Hematopoietic multipotent progenitor cell treated with erythropoietin and hydrocortisone succinate and interleukin-3 and kit ligand, for 17 days (in vitro differentiated cells): ENCODE measurements at regions not wholly inside any gene's neighbourhood (a gene's known extent, or its start where the extent isn't known, plus 50 kb on each side); places are given as distances from the start of the nearest gene placed in this dataset.
"Not testable (repeated sequence)": the region's sequence is repeated elsewhere in the genome, so short reads cannot be mapped to it uniquely, and the experiment has no call there.

ENCODE experiments used
- DNase-seq: peaks from one replicate; pipeline ENCODE4 v3.0.0-alpha.2; 2015; ENCODE audit warnings: low spot score

DNA sequence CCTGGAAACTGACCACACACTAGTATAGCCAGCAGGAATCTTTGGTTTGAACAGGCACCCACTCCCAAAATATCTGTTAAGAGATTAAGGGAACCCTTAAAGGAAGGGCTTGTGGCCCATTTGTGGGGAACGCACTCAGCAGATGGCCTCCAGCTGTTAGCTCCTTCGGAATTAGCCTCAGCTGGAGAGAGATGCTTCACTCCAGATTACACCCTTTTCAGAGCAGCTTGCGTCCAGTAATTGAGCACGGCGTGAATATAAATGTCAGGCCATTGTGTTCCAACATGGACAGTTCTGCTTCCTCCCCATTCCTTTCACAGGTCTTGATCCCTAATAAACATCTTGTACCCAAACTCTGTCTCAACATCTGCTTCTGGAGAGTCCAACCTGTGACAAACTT, 397.8 kb downstream of the SEC23A start:
- DNase-seq = no peak

DNA sequence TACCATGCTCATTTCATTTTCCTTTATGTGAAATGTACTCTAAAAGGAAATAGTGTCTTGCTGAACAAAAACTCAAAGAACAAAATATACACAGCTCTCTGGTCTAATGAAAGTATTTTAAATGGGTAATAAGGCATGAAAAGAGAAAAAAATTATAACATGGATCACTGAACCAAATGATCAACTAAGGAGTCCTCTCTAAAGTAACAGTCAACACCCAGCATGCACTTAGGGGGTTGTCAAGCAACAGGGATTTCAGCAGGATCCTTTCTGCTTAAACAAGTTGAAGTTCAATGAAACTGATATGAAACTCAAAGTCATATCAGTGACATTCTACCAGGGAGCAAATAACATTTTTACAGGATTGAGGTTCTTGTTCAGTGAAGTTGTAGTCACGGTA, 398.8 kb downstream of the SEC23A start:
- DNase-seq = no peak

DNA sequence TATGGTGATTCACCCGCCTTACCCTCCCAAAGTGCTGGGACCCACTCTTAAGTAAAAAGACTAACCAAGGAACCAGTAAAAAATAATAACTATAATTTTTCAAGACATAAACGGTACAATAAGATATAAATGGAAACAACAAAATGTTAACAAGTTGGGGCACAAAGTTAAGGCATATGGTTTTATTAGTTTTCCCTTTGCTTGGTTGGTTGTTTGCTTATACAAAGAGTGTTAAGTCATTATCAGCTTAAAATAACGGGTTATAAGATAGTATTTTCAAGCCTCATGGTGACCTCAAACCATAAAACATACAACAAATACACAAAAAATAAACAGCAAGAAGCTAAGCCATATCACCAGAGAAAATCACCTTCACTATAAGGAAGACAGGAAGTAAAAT, 406.1 kb downstream of the SEC23A start:
- DNase-seq = no peak

DNA sequence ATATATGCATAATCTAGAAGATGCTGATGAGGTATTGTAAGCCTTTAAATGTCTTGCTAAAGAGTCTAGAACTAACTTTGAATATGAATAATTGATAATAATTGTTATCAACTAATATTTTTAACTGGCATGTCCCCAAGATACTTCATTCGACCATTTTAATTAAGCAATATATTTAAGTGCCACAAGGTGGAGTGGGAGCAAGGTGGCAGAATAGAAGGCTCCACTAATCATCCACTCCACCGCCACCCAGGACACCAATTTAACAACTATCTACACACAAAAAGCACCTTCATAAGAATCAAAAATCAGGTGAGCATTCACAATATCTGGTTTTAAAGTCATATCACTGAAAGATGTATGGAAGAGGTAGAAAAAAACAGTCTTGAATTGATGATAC, 409.6 kb downstream of the SEC23A start:
- DNase-seq = no peak

DNA sequence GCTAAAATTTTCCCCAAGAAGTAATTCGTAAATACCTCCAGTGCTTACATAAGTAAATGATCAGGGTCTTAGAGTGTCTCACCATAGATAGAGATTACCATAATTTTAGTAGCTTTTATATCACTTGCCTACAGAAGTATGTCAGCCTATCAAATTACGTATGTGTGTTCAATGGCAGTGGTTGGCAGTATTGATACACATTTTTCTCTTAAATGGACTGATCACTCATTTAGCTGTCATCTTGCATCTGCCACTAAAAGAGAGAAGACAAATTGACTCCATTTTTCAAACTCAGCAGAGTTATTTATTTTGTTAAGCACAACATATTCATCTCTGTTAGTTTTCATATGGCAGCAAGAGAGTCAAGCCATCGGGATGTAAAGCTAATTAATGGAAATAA, 413.1 kb upstream of the CLEC14A start:
- no peak for DNase-seq

DNA sequence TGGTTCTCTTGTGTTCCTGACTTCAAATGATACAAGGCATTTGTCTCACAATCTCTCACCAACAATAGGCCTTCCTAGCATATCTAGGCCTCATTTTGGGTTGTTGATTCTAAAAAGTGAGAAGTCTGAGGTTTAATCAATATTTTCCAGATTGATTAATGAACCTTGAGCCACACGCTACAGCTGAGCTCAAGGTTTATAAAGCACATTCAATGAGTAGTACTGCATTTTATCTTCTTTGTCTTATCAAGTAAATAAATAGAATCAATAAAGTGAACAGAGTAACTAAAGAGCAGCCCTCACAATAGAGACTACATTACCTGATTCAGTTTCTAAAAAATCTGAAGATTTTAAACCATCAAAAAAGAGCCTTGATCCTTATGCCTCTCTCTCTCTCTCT, 407.5 kb upstream of the CLEC14A start:
- DNase-seq = no peak

DNA sequence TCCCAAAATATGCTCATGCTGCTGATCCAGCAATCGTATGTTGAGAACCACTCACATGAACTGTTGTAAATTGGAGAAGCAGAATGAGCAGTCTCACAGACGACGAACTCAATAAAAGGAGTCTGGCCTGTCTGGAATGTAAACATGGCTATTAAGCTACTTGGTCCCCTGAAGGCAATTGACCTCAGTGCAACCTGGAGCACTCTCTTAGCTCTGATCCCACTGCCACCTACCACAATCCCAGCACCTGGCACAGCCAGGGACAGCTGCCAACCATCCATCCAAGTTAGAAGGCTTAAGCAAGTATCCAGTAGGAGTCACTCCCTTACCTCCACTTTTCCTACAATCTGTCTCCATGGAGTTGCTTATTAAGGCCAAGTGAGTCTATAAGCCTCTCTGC, 406.9 kb upstream of the CLEC14A start:
- no peak for DNase-seq

DNA sequence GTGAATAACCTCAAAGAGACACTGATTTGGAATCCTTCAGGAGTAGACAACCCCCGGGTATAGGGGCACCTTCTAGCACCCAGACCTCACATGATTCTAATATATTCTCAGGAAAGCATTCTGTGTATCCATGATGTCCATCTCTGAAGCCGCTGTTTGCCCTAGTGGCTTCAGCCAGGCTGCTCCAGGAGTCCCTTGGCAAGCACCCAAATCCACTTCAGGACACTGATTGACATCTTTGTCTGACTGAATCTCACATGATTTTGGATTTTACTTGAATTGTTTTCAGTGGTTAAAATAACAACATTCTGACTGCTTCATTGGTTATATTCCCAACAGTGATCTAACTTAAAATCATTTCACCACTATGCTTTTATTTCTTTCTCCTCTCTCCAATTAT, 390.5 kb upstream of the CLEC14A start:
- DNase-seq = no peak

DNA sequence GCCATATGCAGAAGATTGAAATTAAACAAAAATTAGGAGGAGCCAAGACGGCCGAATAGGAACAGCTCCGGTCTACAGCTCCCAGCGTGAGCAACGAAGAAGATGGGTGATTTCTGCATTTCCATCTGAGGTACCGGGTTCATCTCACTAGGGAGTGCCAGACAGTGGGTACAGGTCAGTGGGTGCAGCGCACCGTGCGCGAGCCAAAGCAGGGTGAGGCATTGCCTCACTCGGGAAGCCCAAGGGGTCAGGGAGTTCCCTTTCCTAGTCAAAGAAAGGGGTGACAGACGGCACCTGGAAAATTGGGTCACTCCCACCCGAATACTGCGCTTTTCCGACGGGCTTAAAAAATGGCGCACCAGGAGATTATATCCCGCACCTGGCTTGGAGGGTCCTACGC, 379.0 kb upstream of the CLEC14A start:
- not testable (repeated sequence) for DNase-seq

DNA sequence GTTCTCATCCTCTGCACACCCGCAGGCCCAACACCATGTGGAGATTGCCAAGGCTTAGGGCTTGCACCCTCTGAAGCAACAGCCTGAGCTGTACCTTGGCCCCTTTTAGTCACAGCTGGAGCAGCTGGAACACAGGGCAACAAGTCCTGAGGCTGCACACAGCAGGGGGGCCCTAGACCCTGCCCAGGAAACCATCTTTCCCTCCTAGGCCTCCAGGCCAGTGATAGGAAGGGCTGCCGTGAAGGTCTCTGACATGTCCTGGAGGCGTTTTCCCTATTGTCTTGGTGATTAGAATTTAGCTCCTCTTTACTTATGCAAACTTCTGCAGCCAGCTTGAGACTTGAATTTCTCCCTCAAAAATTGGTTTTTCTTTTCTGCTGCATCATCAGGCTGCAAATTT, 373.5 kb upstream of the CLEC14A start:
- no peak for DNase-seq

DNA sequence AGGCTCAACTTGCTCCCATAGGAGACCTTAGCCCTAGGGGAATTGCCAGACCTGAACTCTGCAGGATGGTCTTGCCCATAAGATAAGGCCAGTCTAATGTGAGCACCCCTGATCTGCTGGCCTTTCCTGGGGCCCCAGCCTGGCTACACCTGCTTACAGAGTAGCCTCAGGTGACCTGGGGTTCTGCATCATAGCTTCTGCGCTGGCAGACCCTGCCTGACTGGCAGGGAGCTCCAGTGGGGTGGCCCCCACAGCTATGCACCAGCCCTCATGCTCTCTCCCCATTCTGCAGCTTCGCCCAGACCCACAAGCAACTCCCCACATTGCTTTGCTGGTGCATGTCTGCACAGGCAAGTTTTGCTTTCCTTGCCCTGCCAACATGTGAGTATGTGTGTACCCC, 371.3 kb upstream of the CLEC14A start:
- DNase-seq = no peak

DNA sequence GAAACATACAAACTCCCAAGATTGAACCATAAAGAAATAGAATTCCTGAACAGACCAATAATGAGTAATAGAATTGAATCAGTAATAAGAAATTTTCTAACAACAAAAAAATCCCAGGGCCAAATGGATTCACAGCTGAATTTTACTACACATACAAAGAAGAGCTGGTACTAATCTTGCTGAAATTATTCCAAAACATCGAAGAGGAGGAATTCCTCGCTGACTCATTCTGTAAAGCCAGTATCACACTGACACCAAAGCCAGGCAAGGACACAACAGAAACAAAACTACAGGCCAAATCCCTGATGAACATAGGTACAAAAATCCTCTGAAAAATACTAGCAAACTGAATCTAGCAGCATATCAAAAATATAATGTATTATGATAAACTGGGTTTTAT, 367.8 kb upstream of the CLEC14A start:
- no peak for DNase-seq

DNA sequence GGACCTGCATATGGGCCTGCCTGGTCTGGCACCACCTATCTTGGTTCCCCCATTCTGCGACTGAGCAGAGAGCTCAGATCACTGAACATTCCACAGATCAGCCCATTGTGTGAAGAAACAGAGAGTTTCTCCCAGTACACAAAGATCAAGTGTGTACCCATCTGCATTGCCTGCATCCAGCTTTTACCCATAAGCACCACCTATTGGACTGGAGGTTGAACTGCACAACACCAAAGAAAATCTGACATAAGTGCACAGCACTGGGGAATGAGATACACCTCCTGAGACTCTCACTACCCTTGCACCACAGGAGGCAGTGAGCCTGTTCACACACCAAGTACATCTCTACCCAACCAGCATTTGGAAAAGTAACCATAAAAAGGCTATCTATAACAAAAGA, 362.6 kb upstream of the CLEC14A start:
- DNase-seq = no peak

DNA sequence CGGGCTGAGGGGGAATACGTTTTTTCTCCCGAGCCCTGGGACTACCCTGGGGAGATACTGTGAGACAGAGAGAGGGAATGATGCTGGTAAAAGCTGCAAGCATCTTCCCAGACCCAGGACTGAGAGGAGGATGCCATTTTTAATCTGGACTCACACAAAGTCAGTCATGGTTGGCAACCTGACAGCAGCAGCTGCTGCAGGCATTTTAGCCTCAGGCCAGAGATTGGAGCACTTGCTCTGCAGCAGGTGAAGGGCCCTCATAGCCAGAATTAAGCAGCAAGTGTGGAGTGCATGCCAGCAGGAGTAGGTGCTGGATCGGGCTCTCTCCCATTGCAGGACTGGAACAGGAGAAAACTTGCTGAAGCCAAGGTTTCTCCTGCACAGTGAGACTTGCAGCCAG, 361.1 kb upstream of the CLEC14A start:
- DNase-seq = no peak

DNA sequence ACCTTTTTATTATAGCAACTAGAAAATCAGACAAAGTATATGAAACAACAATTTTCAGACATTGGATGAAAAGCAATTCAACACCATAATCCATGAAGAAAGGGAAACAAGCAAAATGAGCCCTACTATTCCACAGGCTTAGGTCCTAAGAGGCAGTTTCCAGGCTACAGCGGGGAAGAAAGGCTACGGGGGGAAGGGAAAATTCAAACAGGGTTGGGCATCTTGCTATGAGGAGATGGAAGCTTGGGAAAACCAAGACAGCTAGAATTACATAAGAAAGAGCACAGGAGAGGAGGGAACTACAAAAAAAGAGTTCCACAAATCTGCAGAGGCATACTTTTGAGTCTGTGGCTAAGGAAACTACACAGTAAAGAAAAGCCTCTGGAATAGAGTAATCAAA, 356.0 kb upstream of the CLEC14A start:
- DNase-seq = no peak

DNA sequence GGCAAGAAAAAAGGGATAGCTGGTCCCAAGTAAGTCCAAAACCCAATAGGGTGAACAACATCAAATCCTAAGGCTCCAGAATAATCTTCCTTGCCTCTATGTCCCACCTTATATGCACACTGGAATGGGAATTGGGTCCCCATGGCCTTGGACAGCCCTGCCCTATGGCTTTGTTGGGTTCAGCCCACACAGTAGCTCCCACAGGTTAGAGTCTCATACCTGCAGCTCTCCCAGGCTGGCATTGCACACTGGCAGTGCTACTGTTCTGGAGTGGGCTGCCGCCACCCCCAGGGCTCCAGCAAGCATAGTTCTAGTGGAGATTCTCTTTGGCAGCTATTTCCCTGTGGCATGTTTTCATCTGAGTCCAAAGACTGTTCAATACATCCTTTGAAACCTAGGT, 352.4 kb upstream of the CLEC14A start:
- DNase-seq = no peak

DNA sequence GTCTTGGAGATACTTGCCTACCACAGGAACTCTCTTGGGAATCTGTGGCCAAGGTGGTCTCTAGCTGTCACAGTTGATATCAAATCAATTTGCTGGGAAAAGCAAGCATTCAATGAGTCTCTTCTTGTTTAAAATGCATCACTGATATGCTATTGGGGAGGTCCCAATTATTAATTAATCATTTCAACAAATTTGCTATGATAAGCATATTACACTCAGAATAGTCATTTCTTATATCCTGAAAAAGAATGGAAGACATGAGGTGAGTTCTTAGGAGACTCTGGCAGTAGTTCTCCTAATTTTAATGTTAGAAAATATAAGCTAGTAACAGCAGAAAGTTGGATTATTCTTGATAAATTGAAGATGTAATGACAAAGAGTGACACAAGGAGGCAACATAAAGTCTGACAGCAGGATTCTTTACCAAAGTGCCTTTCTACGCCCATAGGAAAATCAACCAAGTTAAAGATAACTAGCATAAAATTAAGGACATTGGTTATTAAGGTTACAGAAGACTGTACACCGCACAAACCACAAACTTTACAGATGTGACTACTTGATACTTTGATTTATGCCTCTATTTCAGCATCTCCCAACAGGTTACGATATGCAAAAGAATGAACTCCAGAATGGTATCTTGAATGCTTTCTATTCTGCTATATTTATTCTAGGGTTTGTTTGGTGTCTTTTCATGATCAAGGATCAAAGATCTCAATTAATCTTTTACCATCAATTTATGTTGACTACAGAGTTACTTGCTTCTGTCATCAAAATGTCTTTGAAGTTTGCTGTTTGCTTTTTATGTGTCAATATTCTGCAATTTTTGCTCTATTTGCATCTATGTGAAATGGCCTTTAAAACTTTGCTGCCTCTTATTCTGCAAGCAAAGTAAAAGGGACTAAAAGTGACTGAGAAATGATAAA, 349.6 kb upstream of the CLEC14A start:
- no peak for DNase-seq

DNA sequence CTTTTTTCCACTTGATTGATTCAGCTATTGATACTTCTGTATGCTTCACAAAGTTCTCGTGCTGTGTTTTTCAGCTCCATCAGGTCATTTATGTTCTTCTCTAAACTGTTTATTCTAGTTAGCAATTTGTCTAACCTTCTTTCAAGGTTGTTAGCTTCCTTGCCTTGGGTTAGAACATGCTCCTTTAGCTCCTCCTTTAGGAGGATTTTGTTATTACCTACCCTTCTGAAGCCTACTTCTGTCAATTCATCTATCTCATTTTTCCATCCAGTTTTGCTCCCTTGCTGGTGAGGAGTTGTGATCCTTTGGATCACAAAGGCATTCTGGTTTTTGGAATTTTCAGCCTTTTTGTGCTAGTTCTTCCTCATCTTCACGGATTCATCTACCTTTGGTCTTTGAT, 344.7 kb upstream of the CLEC14A start:
- DNase-seq = not testable (repeated sequence)

DNA sequence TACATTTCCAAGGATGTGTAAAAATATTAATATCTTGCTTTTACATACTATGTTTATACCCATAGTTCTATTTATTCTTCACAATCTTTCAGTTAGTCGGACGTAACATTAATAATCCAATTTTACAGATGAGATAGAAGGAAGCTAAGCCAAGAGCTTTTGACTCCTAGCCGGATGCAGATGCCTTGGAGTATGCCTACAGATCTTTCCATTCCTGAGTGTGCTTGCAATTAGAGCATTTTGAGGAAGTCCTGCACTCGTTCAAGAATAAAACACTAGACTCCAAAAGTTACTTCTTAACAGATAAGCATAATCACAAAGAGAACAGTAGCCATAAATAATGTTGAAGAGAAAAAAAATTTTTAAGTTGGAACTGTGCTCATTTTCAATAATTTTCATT, 337.6 kb upstream of the CLEC14A start:
- no peak for DNase-seq

DNA sequence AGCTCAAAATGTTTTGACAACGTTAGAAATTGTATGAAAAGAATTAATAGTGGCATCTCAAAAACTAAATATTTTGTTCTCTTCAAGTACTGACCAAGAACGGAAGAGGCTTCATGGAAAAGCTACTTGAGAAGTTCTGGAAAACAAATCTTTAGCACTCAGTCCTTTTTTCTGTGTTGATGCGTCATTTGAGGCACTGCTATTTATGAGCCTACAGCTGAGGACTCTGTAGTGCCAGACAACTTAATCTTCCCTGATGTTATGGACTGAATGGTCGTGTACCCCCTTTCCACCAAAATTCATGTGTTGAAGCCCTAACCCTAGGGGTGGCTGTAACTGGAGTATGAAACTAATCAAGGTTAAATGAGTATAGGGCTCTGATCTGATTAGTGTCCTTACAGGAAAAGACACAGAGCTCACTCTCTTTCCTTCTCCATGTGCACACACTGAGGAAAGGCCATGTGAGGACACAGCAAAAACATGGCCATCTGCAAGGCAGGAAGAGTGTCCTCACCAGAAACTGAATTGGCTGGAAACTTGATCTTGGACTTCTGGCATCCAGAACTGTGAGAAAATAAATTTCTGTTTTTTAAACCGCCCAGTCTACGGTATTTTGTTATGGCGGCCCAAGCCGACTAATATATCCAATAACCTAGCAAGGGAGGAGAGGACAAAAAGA, 337.0 kb upstream of the CLEC14A start:
- DNase-seq = no peak

DNA sequence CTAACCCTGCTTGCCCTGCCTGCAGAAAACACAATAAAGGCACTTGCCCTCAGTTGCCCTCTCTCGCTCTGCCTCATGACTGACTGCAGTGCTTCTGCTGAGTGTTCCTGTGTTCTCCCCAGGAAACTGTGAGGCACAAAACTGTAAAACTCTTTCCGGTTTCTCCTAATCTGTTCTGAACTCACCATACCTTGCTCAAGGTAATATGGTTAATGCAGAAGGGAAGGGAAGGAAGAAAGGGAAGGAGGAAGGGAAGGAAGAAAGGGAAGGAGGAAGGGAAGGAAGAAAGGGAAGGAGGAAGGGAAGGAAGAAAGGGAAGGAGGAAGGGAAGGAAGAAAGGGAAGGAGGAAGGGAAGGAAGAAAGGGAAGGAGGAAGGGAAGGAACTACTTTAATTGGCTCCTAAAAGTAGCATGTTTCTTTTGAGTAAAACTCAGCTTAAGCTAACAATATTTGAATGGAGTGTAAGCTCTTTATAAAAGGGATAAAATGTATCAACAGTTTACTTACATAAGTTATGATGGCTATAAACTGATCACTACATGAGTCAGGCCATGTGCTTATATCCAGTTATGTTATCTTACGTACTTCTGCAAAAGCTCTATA, 334.0 kb upstream of the CLEC14A start:
- no peak for DNase-seq

DNA sequence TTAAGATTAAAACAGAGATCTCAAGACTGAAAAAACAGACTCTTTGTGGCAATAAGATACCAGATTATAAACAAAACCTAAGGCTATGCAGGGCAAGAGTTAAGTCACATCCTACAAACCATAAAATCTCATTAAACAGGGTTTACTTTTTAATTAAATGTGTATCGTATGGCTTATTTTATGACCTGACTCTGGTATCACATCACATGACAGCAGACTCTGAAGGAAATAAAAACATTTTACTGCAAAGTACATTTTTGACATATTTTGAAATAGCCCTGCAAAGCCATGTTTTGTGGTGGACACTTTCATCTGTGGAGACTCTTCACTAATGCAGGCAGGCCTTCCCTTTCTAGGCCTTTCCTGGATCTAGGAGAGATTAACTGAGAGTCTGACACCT, 327.6 kb upstream of the CLEC14A start:
- no peak for DNase-seq

DNA sequence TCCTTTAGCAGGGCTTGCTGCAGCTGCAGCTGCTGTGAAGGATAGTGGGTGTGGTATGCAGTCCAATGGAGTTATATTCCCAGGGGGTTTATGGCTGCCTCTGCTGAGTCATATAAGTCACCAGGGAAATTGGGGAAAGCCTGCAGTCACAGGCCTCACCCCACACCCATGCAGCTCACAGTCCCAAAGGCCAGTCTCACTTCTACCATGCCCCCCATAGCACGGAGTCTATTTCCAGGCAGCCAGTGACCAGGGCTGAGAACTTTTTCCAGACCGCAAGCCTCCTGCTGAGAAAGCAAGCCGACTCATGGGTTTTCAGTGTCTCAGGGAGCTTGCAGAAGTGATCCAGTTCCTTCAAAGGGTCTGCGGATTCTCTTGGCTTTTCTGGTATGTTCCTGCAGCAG, 322.4 kb upstream of the CLEC14A start:
- no peak for DNase-seq
